GM12874 (cell line): ENCODE measurements at regions not wholly inside any gene's neighbourhood (a gene's known extent, or its start where the extent isn't known, plus 50 kb on each side); places are given as distances from the start of the nearest gene placed in this dataset.

Experiments used
- CTCF ChIP-seq: IDR thresholded peaks from 2 replicates; pipeline ENCODE4 v1.5.1; 2011; ENCODE audit warnings: low read depth, mild to moderate bottlenecking, control low read depth, low read length, moderate library complexity; ENCODE audit not compliant: insufficient read depth

GRCh38 chr6:1496836-1497760 is 107.7 kb downstream of the FOXF2 start:
- no peak for TF ChIP-seq CTCF

GRCh38 chr6:1497761-1498105 is 108.4 kb downstream of the FOXF2 start:
- TF ChIP-seq CTCF: no peak

- TF ChIP-seq CTCF: no peak
Observed at GRCh38 chr6:1498491-1499113, 109.2 kb downstream of the FOXF2 start.

- no peak for TF ChIP-seq CTCF
Observed at GRCh38 chr6:1499777-1500176, 109.9 kb upstream of the FOXC1 start.

- no peak for TF ChIP-seq CTCF
Observed at GRCh38 chr6:1500913-1501312, 108.8 kb upstream of the FOXC1 start.

GRCh38 chr6:1502041-1502440 is 107.7 kb upstream of the FOXC1 start:
- no peak for TF ChIP-seq CTCF

- TF ChIP-seq CTCF: no peak
Observed at GRCh38 chr6:1503811-1504210, 105.9 kb upstream of the FOXC1 start.
